ENCODE measurements at regions not wholly inside any gene's neighbourhood (a gene's known extent, or its start where the extent isn't known, plus 50 kb on each side); places are given as distances from the start of the nearest gene placed in this dataset.
A peak's percentile ranks its signal among the peaks of the same experiment; 100 is the strongest.

GRCh38 chr10:8998751-8999150 is 944.3 kb downstream of the GATA3 start:
- no peaks in the 10 kb centered on the region for H3K36me3 ChIP-seq
- H3K4me2 ChIP-seq = no peak overlapping the region
- H3K27ac ChIP-seq = no peak overlapping the region
- no peaks in the 10 kb centered on the region for H3K9me3 ChIP-seq
- no peak overlapping the region for H3K9ac ChIP-seq
- no peak for TF ChIP-seq Cebpa-rat (IDR thresholded peaks at IDR 0.05)
- no peak overlapping the region for H3K4me3 ChIP-seq
- H4K20me1 ChIP-seq = no peaks in the 10 kb centered on the region
- H3K27me3 ChIP-seq = no peaks in the 10 kb centered on the region
- no peaks in the 10 kb centered on the region for H3K4me1 ChIP-seq

- H3K9me3 ChIP-seq = no peaks in the 10 kb centered on the region
- no peak overlapping the region for H3K4me2 ChIP-seq
- H3K9ac ChIP-seq = no peak overlapping the region
- no peaks in the 10 kb centered on the region for H4K20me1 ChIP-seq
- H3K27me3 ChIP-seq = no peaks in the 10 kb centered on the region
- TF ChIP-seq Cebpa-rat (IDR thresholded peaks at IDR 0.05) = no peak
- H3K4me1 ChIP-seq = peaks cover 11% of the 10 kb centered on the region
- no peak overlapping the region for H3K27ac ChIP-seq
- H3K4me3 ChIP-seq = no peak overlapping the region
- H3K36me3 ChIP-seq = no peaks in the 10 kb centered on the region
Observed at GRCh38 chr10:9003122-9003521, 948.6 kb downstream of the GATA3 start.

GRCh38 chr10:9004736-9005135 is 950.2 kb downstream of the GATA3 start:
- Histone ChIP-seq H3K27ac (no peak overlapping the region), H3K27me3 (no peaks in the 10 kb centered on the region), H3K36me3 (no peaks in the 10 kb centered on the region), H3K4me2 (peak overlapping the region; percentile 46), H3K9me3 (no peaks in the 10 kb centered on the region), H4K20me1 (no peaks in the 10 kb centered on the region), H3K4me3 (no peak overlapping the region), H3K9ac (no peak overlapping the region), H3K4me1 (peaks cover 11% of the 10 kb centered on the region)
- no peak for TF ChIP-seq Cebpa-rat (IDR thresholded peaks at IDR 0.05)

- no peaks in the 10 kb centered on the region for H4K20me1 ChIP-seq
- H3K4me1 ChIP-seq = peaks cover 11% of the 10 kb centered on the region
- H3K9me3 ChIP-seq = no peaks in the 10 kb centered on the region
- no peaks in the 10 kb centered on the region for H3K27me3 ChIP-seq
- H3K4me2 ChIP-seq = no peak overlapping the region
- no peak overlapping the region for H3K4me3 ChIP-seq
- no peaks in the 10 kb centered on the region for H3K36me3 ChIP-seq
- no peak overlapping the region for H3K27ac ChIP-seq
- no peak overlapping the region for H3K9ac ChIP-seq
- TF ChIP-seq Cebpa-rat (IDR thresholded peaks at IDR 0.05) = no peak
Observed at GRCh38 chr10:9009505-9009904, 955.0 kb downstream of the GATA3 start.

- peaks cover 5% of the 10 kb centered on the region for H3K4me1 ChIP-seq
- H4K20me1 ChIP-seq = no peaks in the 10 kb centered on the region
- TF ChIP-seq Cebpa-rat (IDR thresholded peaks at IDR 0.05) = no peak
- H3K27ac ChIP-seq = no peak overlapping the region
- H3K27me3 ChIP-seq = no peaks in the 10 kb centered on the region
- no peak overlapping the region for H3K9ac ChIP-seq
- no peak overlapping the region for H3K4me2 ChIP-seq
- no peaks in the 10 kb centered on the region for H3K36me3 ChIP-seq
- H3K9me3 ChIP-seq = no peaks in the 10 kb centered on the region
- no peak overlapping the region for H3K4me3 ChIP-seq
Observed at GRCh38 chr10:9010093-9010492, 955.6 kb downstream of the GATA3 start.

GRCh38 chr10:9010931-9011670 is 956.6 kb downstream of the GATA3 start:
- no peak overlapping the region for H3K4me2 ChIP-seq
- H3K27ac ChIP-seq = no peak overlapping the region
- no peaks in the 10 kb centered on the region for H3K9me3 ChIP-seq
- H3K4me1 ChIP-seq = no peaks in the 10 kb centered on the region
- H3K4me3 ChIP-seq = no peak overlapping the region
- H3K9ac ChIP-seq = no peak overlapping the region
- TF ChIP-seq Cebpa-rat (IDR thresholded peaks at IDR 0.05) = no peak
- H3K27me3 ChIP-seq = no peaks in the 10 kb centered on the region
- H4K20me1 ChIP-seq = no peaks in the 10 kb centered on the region
- no peaks in the 10 kb centered on the region for H3K36me3 ChIP-seq

GRCh38 chr10:9012312-9012711 is 957.8 kb downstream of the GATA3 start:
- H3K27me3 ChIP-seq = no peaks in the 10 kb centered on the region
- no peaks in the 10 kb centered on the region for H4K20me1 ChIP-seq
- H3K9ac ChIP-seq = no peak overlapping the region
- no peaks in the 10 kb centered on the region for H3K36me3 ChIP-seq
- no peak overlapping the region for H3K4me3 ChIP-seq
- H3K4me1 ChIP-seq = no peaks in the 10 kb centered on the region
- H3K9me3 ChIP-seq = no peaks in the 10 kb centered on the region
- no peak for TF ChIP-seq Cebpa-rat (IDR thresholded peaks at IDR 0.05)
- H3K4me2 ChIP-seq = no peak overlapping the region
- H3K27ac ChIP-seq = no peak overlapping the region

GRCh38 chr10:9015005-9015404 is 960.5 kb downstream of the GATA3 start:
- no peaks in the 10 kb centered on the region for H4K20me1 ChIP-seq
- H3K9ac ChIP-seq = no peak overlapping the region
- H3K27ac ChIP-seq = no peak overlapping the region
- H3K36me3 ChIP-seq = no peaks in the 10 kb centered on the region
- H3K9me3 ChIP-seq = no peaks in the 10 kb centered on the region
- H3K4me2 ChIP-seq = no peak overlapping the region
- no peak overlapping the region for H3K4me3 ChIP-seq
- no peaks in the 10 kb centered on the region for H3K27me3 ChIP-seq
- TF ChIP-seq Cebpa-rat (IDR thresholded peaks at IDR 0.05) = no peak
- no peaks in the 10 kb centered on the region for H3K4me1 ChIP-seq

- Histone ChIP-seq H3K27me3 (no peaks in the 10 kb centered on the region), H3K27ac (no peak overlapping the region), H3K9ac (no peak overlapping the region), H3K4me3 (no peak overlapping the region), H3K4me1 (no peaks in the 10 kb centered on the region), H3K36me3 (no peaks in the 10 kb centered on the region), H4K20me1 (no peaks in the 10 kb centered on the region), H3K9me3 (no peaks in the 10 kb centered on the region), H3K4me2 (no peak overlapping the region)
- no peak for TF ChIP-seq Cebpa-rat (IDR thresholded peaks at IDR 0.05)
Observed at GRCh38 chr10:9015447-9015846, 961.0 kb downstream of the GATA3 start.

GRCh38 chr10:9016930-9017329 is 962.4 kb downstream of the GATA3 start:
- no peak overlapping the region for H3K9ac ChIP-seq
- no peaks in the 10 kb centered on the region for H3K4me1 ChIP-seq
- no peaks in the 10 kb centered on the region for H3K36me3 ChIP-seq
- H3K27ac ChIP-seq = no peak overlapping the region
- H3K4me2 ChIP-seq = no peak overlapping the region
- no peaks in the 10 kb centered on the region for H3K27me3 ChIP-seq
- TF ChIP-seq Cebpa-rat (IDR thresholded peaks at IDR 0.05) = no peak
- H4K20me1 ChIP-seq = no peaks in the 10 kb centered on the region
- no peaks in the 10 kb centered on the region for H3K9me3 ChIP-seq
- H3K4me3 ChIP-seq = no peak overlapping the region

Data from BLaER1 (cell line).